ENCODE measurements at regions not wholly inside any gene's neighbourhood (a gene's known extent, or its start where the extent isn't known, plus 50 kb on each side); places are given as distances from the start of the nearest gene placed in this dataset.

DNA sequence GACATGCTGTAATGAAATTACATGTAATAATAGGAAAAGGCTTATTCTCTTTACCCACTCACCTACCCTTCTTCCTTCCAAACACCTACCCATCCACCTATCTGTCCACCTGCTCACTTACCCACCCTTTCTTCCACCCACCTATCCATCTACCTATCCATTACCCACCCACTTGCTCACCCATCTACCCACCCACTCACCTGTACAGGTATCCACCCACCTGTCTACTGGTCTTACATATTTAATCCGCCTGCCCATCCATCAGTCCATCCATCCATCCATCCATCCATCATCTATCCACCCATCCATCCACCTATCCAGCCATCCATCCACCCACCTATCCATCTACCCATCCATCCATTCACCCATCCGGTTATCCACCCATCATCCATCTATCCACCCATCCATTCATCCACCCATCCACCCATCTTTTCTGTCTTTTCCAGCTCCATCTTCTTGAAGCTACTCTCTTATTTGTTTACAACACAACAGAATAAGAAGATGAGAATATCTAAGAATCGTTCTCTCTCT, 133.3 kb upstream of the STX18 start:
- Histone ChIP-seq H3K4me1 (ENCODE audit: control insufficient read depth in 1 of 2, insufficient read depth in 2 of 2, low read depth in 1 of 2, low read length in 1 of 2) (no peaks in the 10 kb centered on the region; a peak in 1 of 4 replicates), H4K20me1 (ENCODE audit: insufficient read depth) (no peaks in the 10 kb centered on the region), H3F3A (replicated peaks; ENCODE audit: insufficient read depth) (no peaks in the 10 kb centered on the region), H3K27me3 (ENCODE audit: insufficient read depth) (no peaks in the 10 kb centered on the region), H3K79me2 (ENCODE audit: insufficient read depth) (no peaks in the 10 kb centered on the region), H3K4me3 (ENCODE audit: low read depth in 2 of 2, low read length in 1 of 2) (no peak overlapping the region), H3K4me2 (no peak overlapping the region), H3K36me3 (replicated peaks in 1 of 2; ENCODE audit: control insufficient read depth in 1 of 2, insufficient read depth in 2 of 2, low read length in 1 of 2) (no peaks in the 10 kb centered on the region), H3K27ac (ENCODE audit: low read depth in 2 of 2, low read length in 1 of 2) (no peak overlapping the region), H3K9ac (no peak overlapping the region), H2AFZ (ENCODE audit: low read depth) (no peak overlapping the region), H3K9me3 (no peaks in the 10 kb centered on the region), H3K9me2 (no peaks in the 10 kb centered on the region)
- no peak for DNase-seq
- CTCF ChIA-PET = interaction anchor here (1.0 to 1.4 kb wide), 2 partner anchors 8 to 194 kb away, joined by 3 to 4 read pairs; no protein-coding TSS in a partner anchor
- POLR2A ChIA-PET = no interaction called here
- TF ChIP-seq, protein P1, sequence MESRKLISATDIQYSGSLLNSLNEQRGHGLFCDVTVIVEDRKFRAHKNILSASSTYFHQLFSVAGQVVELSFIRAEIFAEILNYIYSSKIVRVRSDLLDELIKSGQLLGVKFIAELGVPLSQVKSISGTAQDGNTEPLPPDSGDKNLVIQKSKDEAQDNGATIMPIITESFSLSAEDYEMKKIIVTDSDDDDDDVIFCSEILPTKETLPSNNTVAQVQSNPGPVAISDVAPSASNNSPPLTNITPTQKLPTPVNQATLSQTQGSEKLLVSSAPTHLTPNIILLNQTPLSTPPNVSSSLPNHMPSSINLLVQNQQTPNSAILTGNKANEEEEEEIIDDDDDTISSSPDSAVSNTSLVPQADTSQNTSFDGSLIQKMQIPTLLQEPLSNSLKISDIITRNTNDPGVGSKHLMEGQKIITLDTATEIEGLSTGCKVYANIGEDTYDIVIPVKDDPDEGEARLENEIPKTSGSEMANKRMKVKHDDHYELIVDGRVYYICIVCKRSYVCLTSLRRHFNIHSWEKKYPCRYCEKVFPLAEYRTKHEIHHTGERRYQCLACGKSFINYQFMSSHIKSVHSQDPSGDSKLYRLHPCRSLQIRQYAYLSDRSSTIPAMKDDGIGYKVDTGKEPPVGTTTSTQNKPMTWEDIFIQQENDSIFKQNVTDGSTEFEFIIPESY (IDR thresholded peaks at IDR 0.05; ENCODE audit: borderline replicate concordance, low read depth) = no peak
- TF ChIP-seq, protein P2, sequence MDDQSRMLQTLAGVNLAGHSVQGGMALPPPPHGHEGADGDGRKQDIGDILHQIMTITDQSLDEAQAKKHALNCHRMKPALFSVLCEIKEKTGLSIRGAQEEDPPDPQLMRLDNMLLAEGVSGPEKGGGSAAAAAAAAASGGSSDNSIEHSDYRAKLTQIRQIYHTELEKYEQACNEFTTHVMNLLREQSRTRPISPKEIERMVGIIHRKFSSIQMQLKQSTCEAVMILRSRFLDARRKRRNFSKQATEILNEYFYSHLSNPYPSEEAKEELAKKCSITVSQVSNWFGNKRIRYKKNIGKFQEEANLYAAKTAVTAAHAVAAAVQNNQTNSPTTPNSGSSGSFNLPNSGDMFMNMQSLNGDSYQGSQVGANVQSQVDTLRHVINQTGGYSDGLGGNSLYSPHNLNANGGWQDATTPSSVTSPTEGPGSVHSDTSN (IDR thresholded peaks at IDR 0.05) = no peak
- TF ChIP-seq YY1 (IDR thresholded peaks at IDR 0.05; ENCODE audit: low read depth) (no peak), ELF1 (IDR thresholded peaks at IDR 0.05) (no peak), EP300 (IDR thresholded peaks at IDR 0.05; ENCODE audit: borderline replicate concordance in 1 of 2, low read depth in 1 of 2, low read length in 1 of 2) (no peak), TEAD4 (IDR thresholded peaks at IDR 0.05; ENCODE audit: borderline replicate concordance, insufficient read depth) (no peak), FOSL2 (IDR thresholded peaks at IDR 0.05; ENCODE audit: borderline replicate concordance, low read depth) (no peak)
- TF ChIP-seq, protein P3, sequence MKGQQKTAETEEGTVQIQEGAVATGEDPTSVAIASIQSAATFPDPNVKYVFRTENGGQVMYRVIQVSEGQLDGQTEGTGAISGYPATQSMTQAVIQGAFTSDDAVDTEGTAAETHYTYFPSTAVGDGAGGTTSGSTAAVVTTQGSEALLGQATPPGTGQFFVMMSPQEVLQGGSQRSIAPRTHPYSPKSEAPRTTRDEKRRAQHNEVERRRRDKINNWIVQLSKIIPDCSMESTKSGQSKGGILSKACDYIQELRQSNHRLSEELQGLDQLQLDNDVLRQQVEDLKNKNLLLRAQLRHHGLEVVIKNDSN (IDR thresholded peaks at IDR 0.05; ENCODE audit: borderline replicate concordance, low read depth) = no peak
- TF ChIP-seq, protein P4, sequence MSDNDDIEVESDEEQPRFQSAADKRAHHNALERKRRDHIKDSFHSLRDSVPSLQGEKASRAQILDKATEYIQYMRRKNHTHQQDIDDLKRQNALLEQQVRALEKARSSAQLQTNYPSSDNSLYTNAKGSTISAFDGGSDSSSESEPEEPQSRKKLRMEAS (IDR thresholded peaks at IDR 0.05; ENCODE audit: low read depth) = no peak
- TF ChIP-seq, protein P5, sequence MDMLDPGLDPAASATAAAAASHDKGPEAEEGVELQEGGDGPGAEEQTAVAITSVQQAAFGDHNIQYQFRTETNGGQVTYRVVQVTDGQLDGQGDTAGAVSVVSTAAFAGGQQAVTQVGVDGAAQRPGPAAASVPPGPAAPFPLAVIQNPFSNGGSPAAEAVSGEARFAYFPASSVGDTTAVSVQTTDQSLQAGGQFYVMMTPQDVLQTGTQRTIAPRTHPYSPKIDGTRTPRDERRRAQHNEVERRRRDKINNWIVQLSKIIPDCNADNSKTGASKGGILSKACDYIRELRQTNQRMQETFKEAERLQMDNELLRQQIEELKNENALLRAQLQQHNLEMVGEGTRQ (IDR thresholded peaks at IDR 0.05; ENCODE audit: borderline replicate concordance, low read depth, low read length) = no peak
- WGBS (ENCODE audit: low lambda C conversion rate) = 74% methylated on average over 3 of the region's 3 CpGs

DNA sequence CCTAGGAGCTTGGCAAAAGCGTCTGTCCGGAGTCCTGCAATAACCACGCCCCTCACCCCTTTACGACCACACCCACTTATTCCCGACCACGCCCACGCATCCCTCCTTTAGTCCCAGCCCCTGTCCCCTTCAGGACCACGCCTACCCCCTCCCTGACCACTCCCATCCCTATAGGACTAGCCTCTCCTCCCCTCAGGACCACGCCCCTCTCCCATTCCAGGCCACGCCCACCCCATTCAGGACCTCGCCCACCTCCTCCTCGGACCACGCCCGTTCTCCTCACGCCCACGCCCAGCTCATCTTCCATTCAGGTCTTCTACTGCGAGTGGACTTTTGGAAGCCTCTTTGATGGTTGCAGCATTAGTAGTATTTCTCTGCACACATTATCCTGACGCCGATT, 131.2 kb upstream of the STX18 start:
- Histone ChIP-seq H4K20me1 (ENCODE audit: insufficient read depth) (no peaks in the 10 kb centered on the region), H3K9me2 (no peaks in the 10 kb centered on the region), H3K4me1 (ENCODE audit: control insufficient read depth in 1 of 2, insufficient read depth in 2 of 2, low read depth in 1 of 2, low read length in 1 of 2) (no peaks in the 10 kb centered on the region; a peak in 1 of 4 replicates), H2AFZ (ENCODE audit: low read depth) (no peak overlapping the region), H3K4me3 (ENCODE audit: low read depth in 2 of 2, low read length in 1 of 2) (no peak overlapping the region), H3K4me2 (no peak overlapping the region), H3K27me3 (ENCODE audit: insufficient read depth) (no peaks in the 10 kb centered on the region), H3K36me3 (replicated peaks in 1 of 2; ENCODE audit: control insufficient read depth in 1 of 2, insufficient read depth in 2 of 2, low read length in 1 of 2) (no peaks in the 10 kb centered on the region), H3K79me2 (ENCODE audit: insufficient read depth) (no peaks in the 10 kb centered on the region), H3F3A (replicated peaks; ENCODE audit: insufficient read depth) (no peaks in the 10 kb centered on the region), H3K9ac (no peak overlapping the region), H3K27ac (ENCODE audit: low read depth in 2 of 2, low read length in 1 of 2) (no peak overlapping the region), H3K9me3 (no peaks in the 10 kb centered on the region)
- WGBS (ENCODE audit: low lambda C conversion rate) = 75% methylated on average over 19 of the region's 19 CpGs
- ChIA-PET CTCF (interaction anchor here (1.2 kb wide), 1 partner anchor 8 kb away, joined by 3 read pairs; no protein-coding TSS in a partner anchor), POLR2A (no interaction called here)
- DNase-seq = peak; percentile 44
- no peak for TF ChIP-seq RFX5 (IDR thresholded peaks at IDR 0.05; ENCODE audit: low read length)
- TF ChIP-seq, protein P3 (IDR thresholded peaks at IDR 0.05; ENCODE audit: borderline replicate concordance, low read depth) = no peak
- TF ChIP-seq, protein P6, sequence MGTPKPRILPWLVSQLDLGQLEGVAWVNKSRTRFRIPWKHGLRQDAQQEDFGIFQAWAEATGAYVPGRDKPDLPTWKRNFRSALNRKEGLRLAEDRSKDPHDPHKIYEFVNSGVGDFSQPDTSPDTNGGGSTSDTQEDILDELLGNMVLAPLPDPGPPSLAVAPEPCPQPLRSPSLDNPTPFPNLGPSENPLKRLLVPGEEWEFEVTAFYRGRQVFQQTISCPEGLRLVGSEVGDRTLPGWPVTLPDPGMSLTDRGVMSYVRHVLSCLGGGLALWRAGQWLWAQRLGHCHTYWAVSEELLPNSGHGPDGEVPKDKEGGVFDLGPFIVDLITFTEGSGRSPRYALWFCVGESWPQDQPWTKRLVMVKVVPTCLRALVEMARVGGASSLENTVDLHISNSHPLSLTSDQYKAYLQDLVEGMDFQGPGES (IDR thresholded peaks at IDR 0.05; ENCODE audit: low read depth, low read length) = no peak
- no peak for TF ChIP-seq RXRA (IDR thresholded peaks at IDR 0.05; ENCODE audit: borderline replicate concordance, low read depth)
- TF ChIP-seq, protein P7, sequence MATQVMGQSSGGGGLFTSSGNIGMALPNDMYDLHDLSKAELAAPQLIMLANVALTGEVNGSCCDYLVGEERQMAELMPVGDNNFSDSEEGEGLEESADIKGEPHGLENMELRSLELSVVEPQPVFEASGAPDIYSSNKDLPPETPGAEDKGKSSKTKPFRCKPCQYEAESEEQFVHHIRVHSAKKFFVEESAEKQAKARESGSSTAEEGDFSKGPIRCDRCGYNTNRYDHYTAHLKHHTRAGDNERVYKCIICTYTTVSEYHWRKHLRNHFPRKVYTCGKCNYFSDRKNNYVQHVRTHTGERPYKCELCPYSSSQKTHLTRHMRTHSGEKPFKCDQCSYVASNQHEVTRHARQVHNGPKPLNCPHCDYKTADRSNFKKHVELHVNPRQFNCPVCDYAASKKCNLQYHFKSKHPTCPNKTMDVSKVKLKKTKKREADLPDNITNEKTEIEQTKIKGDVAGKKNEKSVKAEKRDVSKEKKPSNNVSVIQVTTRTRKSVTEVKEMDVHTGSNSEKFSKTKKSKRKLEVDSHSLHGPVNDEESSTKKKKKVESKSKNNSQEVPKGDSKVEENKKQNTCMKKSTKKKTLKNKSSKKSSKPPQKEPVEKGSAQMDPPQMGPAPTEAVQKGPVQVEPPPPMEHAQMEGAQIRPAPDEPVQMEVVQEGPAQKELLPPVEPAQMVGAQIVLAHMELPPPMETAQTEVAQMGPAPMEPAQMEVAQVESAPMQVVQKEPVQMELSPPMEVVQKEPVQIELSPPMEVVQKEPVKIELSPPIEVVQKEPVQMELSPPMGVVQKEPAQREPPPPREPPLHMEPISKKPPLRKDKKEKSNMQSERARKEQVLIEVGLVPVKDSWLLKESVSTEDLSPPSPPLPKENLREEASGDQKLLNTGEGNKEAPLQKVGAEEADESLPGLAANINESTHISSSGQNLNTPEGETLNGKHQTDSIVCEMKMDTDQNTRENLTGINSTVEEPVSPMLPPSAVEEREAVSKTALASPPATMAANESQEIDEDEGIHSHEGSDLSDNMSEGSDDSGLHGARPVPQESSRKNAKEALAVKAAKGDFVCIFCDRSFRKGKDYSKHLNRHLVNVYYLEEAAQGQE (IDR thresholded peaks at IDR 0.05; ENCODE audit: low read depth, low read length) = no peak

All from SK-N-SH (cell line).